B cell (primary cell): ENCODE measurements at regions not wholly inside any gene's neighbourhood (a gene's known extent, or its start where the extent isn't known, plus 50 kb on each side); places are given as distances from the start of the nearest gene placed in this dataset.

ENCODE experiments used
- CTCF ChIP-seq: fragments of 200-600 bp; IDR thresholded peaks from one replicate; pipeline ENCODE4 v1.8.0; 2022; ENCODE audit warnings: antibody characterized with exemption, mild to moderate bottlenecking
- EZH2 ChIP-seq: IDR thresholded peaks from 2 replicates; pipeline ENCODE4 v1.6.1; 2012; ENCODE audit warnings: borderline replicate concordance, low read depth, mild to moderate bottlenecking, moderate library complexity, low read length; ENCODE audit not compliant: insufficient read depth, poor library complexity, severe bottlenecking

- TF ChIP-seq CTCF = no peak
- no peak for TF ChIP-seq EZH2
These were observed 257.2 kb upstream of the NSMCE3 start for GRCh38 chr15:29526802-29527201.
